HAP-1 (cell line): ENCODE measurements at regions not wholly inside any gene's neighbourhood (a gene's known extent, or its start where the extent isn't known, plus 50 kb on each side); places are given as distances from the start of the nearest gene placed in this dataset.
"Not testable (repeated sequence)": the region's sequence is repeated elsewhere in the genome, so short reads cannot be mapped to it uniquely, and the experiment has no call there.

Experiments used
- DNase-seq, 2 experiments: peaks; one replicate each; pipeline ENCODE4 v3.0.0-alpha.2; 2016 to 2020; ENCODE audit warnings: low spot score in 2 of 2
- H3K27me3 ChIP-seq: fragments of 250-450 bp; sonication (Bioruptor Pico); 2 replicates; pipeline ENCODE4 v1.5.1; 2020; ENCODE audit warnings: low read depth, mild to moderate bottlenecking, moderate library complexity
- H3K36me3 ChIP-seq: fragments of 250-450 bp; sonication (Bioruptor Pico); replicated peaks from 2 replicates; pipeline ENCODE4 v1.5.1; 2020; ENCODE audit warnings: mild to moderate bottlenecking
- H3K4me1 ChIP-seq: fragments of 250-450 bp; sonication (Bioruptor Pico); 2 replicates; pipeline ENCODE4 v1.5.1; 2020; ENCODE audit warnings: mild to moderate bottlenecking
- H3K4me3 ChIP-seq: fragments of 250-450 bp; sonication (Bioruptor Pico); 2 replicates; pipeline ENCODE4 v1.5.1; 2020; ENCODE audit warnings: mild to moderate bottlenecking, moderate library complexity
- H3K9me3 ChIP-seq: fragments of 250-450 bp; sonication (Bioruptor Pico); 2 replicates; pipeline ENCODE4 v1.5.1; 2020; ENCODE audit warnings: mild to moderate bottlenecking, moderate library complexity
- in situ Hi-C: fragments of 300-500 bp; cut with MboI; formaldehyde crosslinking; loops from 3 replicates; pipeline ENCODE4 v1.14.3; 2020; ENCODE audit warnings: low sequenced_read_pairs, inconsistent platforms, mixed read lengths

- Histone ChIP-seq H3K27me3 (no peaks in the 10 kb centered on the region), H3K4me3 (no peak overlapping the region), H3K36me3 (no peaks in the 10 kb centered on the region), H3K4me1 (peaks cover 2% of the 10 kb centered on the region; the same call in 1 of the 2 replicates), H3K9me3 (no peaks in the 10 kb centered on the region)
- no peak for DNase-seq
- in situ Hi-C loops = no loop called here
These were observed 51.5 kb upstream of the MAP3K1 start for GRCh38 chr5:56763711-56764466.

- no peak for DNase-seq
- in situ Hi-C loops = no loop called here
- H3K27me3 ChIP-seq = no peaks in the 10 kb centered on the region
- H3K4me1 ChIP-seq = peaks cover 2% of the 10 kb centered on the region; the same call in 1 of the 2 replicates
- no peaks in the 10 kb centered on the region for H3K9me3 ChIP-seq
- no peak overlapping the region for H3K4me3 ChIP-seq
- no peaks in the 10 kb centered on the region for H3K36me3 ChIP-seq
These were observed 52.2 kb upstream of the MAP3K1 start for GRCh38 chr5:56763182-56763581.

- H3K9me3 ChIP-seq = no peaks in the 10 kb centered on the region
- DNase-seq = no peak
- in situ Hi-C loops = no loop called here
- no peak overlapping the region for H3K4me3 ChIP-seq
- no peaks in the 10 kb centered on the region for H3K36me3 ChIP-seq
- H3K4me1 ChIP-seq = peaks cover 2% of the 10 kb centered on the region; the same call in 1 of the 2 replicates
- no peaks in the 10 kb centered on the region for H3K27me3 ChIP-seq
These were observed 54.0 kb upstream of the MAP3K1 start for GRCh38 chr5:56761151-56761885.

- peak in 1 of 2 experiments; percentile 12 for DNase-seq
- no peaks in the 10 kb centered on the region for H3K9me3 ChIP-seq
- H3K4me1 ChIP-seq = peaks cover 2% of the 10 kb centered on the region; the same call in 1 of the 2 replicates
- H3K27me3 ChIP-seq = no peaks in the 10 kb centered on the region
- H3K4me3 ChIP-seq = no peak overlapping the region
- H3K36me3 ChIP-seq = no peaks in the 10 kb centered on the region
- in situ Hi-C loops = no loop called here
These were observed 54.6 kb upstream of the MAP3K1 start for GRCh38 chr5:56760723-56761122.

GRCh38 chr5:56759521-56760216, 55.7 kb upstream of the MAP3K1 start:
- DNase-seq = no peak
- Histone ChIP-seq H3K4me3 (no peak overlapping the region), H3K36me3 (no peaks in the 10 kb centered on the region), H3K4me1 (peaks cover 2% of the 10 kb centered on the region; the same call in 1 of the 2 replicates), H3K9me3 (no peaks in the 10 kb centered on the region), H3K27me3 (no peaks in the 10 kb centered on the region)
- in situ Hi-C loops = no loop called here

GRCh38 chr5:56757077-56757476, 58.3 kb upstream of the MAP3K1 start:
- H3K36me3 ChIP-seq = no peaks in the 10 kb centered on the region
- no peak for DNase-seq
- no peaks in the 10 kb centered on the region for H3K27me3 ChIP-seq
- in situ Hi-C loops = no loop called here
- H3K4me3 ChIP-seq = no peak overlapping the region
- H3K4me1 ChIP-seq = peaks cover 2% of the 10 kb centered on the region; the same call in 1 of the 2 replicates
- no peaks in the 10 kb centered on the region; the same call in 1 of the 2 replicates for H3K9me3 ChIP-seq

- Histone ChIP-seq H3K36me3 (no peaks in the 10 kb centered on the region), H3K4me3 (no peak overlapping the region), H3K4me1 (no peaks in the 10 kb centered on the region), H3K9me3 (no peaks in the 10 kb centered on the region; the same call in 1 of the 2 replicates), H3K27me3 (no peaks in the 10 kb centered on the region)
- in situ Hi-C loops = no loop called here
- no peak for DNase-seq
These were observed 60.3 kb upstream of the MAP3K1 start for GRCh38 chr5:56755036-56755555.

GRCh38 chr5:56753588-56753987, 61.8 kb upstream of the MAP3K1 start:
- H3K27me3 ChIP-seq, H3K4me3 ChIP-seq, H3K4me1 ChIP-seq, in situ Hi-C loops, H3K9me3 ChIP-seq, DNase-seq, H3K36me3 ChIP-seq: not testable (repeated sequence)

- in situ Hi-C loops = no loop called here
These were observed 63.6 kb upstream of the MAP3K1 start for GRCh38 chr5:56751572-56752313.

GRCh38 chr5:56749842-56750241, 65.5 kb upstream of the MAP3K1 start:
- Histone ChIP-seq H3K4me1 (no peaks in the 10 kb centered on the region), H3K4me3 (no peak overlapping the region), H3K9me3 (no peaks in the 10 kb centered on the region; the same call in 1 of the 2 replicates), H3K36me3 (no peaks in the 10 kb centered on the region), H3K27me3 (no peaks in the 10 kb centered on the region)
- no peak for DNase-seq
- in situ Hi-C loops = no loop called here

More at GRCh38 chr5:56751572-56752313, 63.6 kb upstream of the MAP3K1 start:
- Histone ChIP-seq H3K27me3 (no peaks in the 10 kb centered on the region), H3K4me1 (no peaks in the 10 kb centered on the region), H3K4me3 (no peak overlapping the region), H3K36me3 (no peaks in the 10 kb centered on the region), H3K9me3 (no peaks in the 10 kb centered on the region; the same call in 1 of the 2 replicates)
- DNase-seq = no peak

- in situ Hi-C loops = no loop called here
- Histone ChIP-seq H3K4me1 (no peaks in the 10 kb centered on the region), H3K4me3 (no peak overlapping the region), H3K36me3 (no peaks in the 10 kb centered on the region), H3K27me3 (no peaks in the 10 kb centered on the region), H3K9me3 (no peaks in the 10 kb centered on the region)
- no peak for DNase-seq
These were observed 68.6 kb upstream of the MAP3K1 start for GRCh38 chr5:56746553-56747339.

GRCh38 chr5:56745864-56746263, 69.5 kb upstream of the MAP3K1 start:
- in situ Hi-C loops = no loop called here
- H3K9me3 ChIP-seq = no peaks in the 10 kb centered on the region
- no peak overlapping the region for H3K4me3 ChIP-seq

More at GRCh38 chr5:56745864-56746263, 69.5 kb upstream of the MAP3K1 start:
- no peak for DNase-seq
- no peaks in the 10 kb centered on the region for H3K4me1 ChIP-seq
- H3K27me3 ChIP-seq = no peaks in the 10 kb centered on the region
- H3K36me3 ChIP-seq = no peaks in the 10 kb centered on the region
